ENCODE measurements at regions not wholly inside any gene's neighbourhood (a gene's known extent, or its start where the extent isn't known, plus 50 kb on each side); places are given as distances from the start of the nearest gene placed in this dataset.

- TF ChIP-seq, protein P1, sequence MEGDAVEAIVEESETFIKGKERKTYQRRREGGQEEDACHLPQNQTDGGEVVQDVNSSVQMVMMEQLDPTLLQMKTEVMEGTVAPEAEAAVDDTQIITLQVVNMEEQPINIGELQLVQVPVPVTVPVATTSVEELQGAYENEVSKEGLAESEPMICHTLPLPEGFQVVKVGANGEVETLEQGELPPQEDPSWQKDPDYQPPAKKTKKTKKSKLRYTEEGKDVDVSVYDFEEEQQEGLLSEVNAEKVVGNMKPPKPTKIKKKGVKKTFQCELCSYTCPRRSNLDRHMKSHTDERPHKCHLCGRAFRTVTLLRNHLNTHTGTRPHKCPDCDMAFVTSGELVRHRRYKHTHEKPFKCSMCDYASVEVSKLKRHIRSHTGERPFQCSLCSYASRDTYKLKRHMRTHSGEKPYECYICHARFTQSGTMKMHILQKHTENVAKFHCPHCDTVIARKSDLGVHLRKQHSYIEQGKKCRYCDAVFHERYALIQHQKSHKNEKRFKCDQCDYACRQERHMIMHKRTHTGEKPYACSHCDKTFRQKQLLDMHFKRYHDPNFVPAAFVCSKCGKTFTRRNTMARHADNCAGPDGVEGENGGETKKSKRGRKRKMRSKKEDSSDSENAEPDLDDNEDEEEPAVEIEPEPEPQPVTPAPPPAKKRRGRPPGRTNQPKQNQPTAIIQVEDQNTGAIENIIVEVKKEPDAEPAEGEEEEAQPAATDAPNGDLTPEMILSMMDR (IDR thresholded peaks at IDR 0.05; ENCODE audit: low read depth, low read length, poor library complexity, severe bottlenecking), result no peak
- TF ChIP-seq EZH2phosphoT487 (IDR thresholded peaks at IDR 0.05; ENCODE audit: borderline replicate concordance, low read length), result no peak
Measured at GRCh38 chr7:27315066-27315465, 72.5 kb downstream of the EVX1 start.
